Colonic mucosa (tissue), 4 donors: ENCODE measurements at regions not wholly inside any gene's neighbourhood (a gene's known extent, or its start where the extent isn't known, plus 50 kb on each side); places are given as distances from the start of the nearest gene placed in this dataset.

ENCODE experiments used
- DNase-seq: peaks from one replicate; pipeline ENCODE4 v3.0.0-alpha.2; 2020
- H3K27ac ChIP-seq: fragments of 200-600 bp; one replicate; pipeline ENCODE4 v1.8.0; 2021
- H3K27me3 ChIP-seq: fragments of 200-600 bp; one replicate; pipeline ENCODE4 v1.8.0; 2021
- H3K36me3 ChIP-seq: fragments of 200-600 bp; one replicate; pipeline ENCODE4 v1.8.0; 2021
- H3K4me1 ChIP-seq: fragments of 200-600 bp; one replicate; pipeline ENCODE4 v1.8.0; 2021; ENCODE audit warnings: mild to moderate bottlenecking
- H3K4me3 ChIP-seq: fragments of 200-600 bp; one replicate; pipeline ENCODE4 v1.8.0; 2021
- H3K9ac ChIP-seq, 2 donors: one replicate each; pipeline ENCODE4 v1.7.0; 2013; ENCODE audit warnings: control low read depth in 2 of 2, low read depth in 2 of 2, low read length in 2 of 2
- H3K9me3 ChIP-seq: fragments of 200-600 bp; one replicate; pipeline ENCODE4 v1.8.0; 2021
- CTCF ChIP-seq: fragments of 200-600 bp; IDR thresholded peaks from one replicate; pipeline ENCODE4 v1.8.0; 2022; ENCODE audit warnings: antibody characterized with exemption, mild to moderate bottlenecking
- intact Hi-C: fragments of 100-400 bp; cut with DNase I; formaldehyde crosslinking; loops from one replicate; pipeline ENCODE4 v1.14.1; 2022
- donor health status: healthy.
- donor health status: DM: no; HTN: no; CAD: no.
- donor health status: DM: no; HTN: no; CAD: no.

DNA sequence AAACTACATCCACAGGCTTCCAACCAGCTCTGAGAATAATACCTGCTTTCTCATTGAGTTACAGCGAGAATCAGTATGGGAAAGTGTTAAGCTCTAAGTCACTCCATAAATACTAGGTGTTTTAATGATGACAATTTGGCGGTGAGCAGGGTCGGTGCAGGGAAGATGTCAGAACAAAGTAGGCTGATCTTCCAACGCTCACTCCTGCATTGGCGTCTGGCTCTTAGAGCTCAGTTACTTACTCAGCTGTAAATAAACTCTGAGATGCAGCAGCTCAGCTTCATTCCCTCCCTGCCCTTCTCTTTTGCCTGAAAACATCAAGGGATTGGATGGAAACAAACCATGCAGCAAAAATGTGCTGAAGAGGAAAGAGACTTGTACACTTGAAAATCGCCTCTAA, 102.5 kb upstream of the SPACA1 start:
- DNase-seq = no peak
- intact Hi-C loops = no loop called here

GRCh38 chr6:87944541-87944954, 103.1 kb upstream of the SPACA1 start:
- no peaks in the 10 kb centered on the region for H3K9me3 ChIP-seq
- H3K4me3 ChIP-seq = no peak overlapping the region
- H3K27me3 ChIP-seq = no peaks in the 10 kb centered on the region
- no peak for TF ChIP-seq CTCF
- intact Hi-C loops = no loop called here
- H3K27ac ChIP-seq = no peak overlapping the region
- H3K9ac ChIP-seq = no peak overlapping the region
- no peaks in the 10 kb centered on the region for H3K36me3 ChIP-seq
- no peaks in the 10 kb centered on the region for H3K4me1 ChIP-seq
- no peak for DNase-seq

More for the DNA sequence above, 102.5 kb upstream of the SPACA1 start:
- Histone ChIP-seq H3K9ac (no peak overlapping the region), H3K4me3 (no peak overlapping the region), H3K36me3 (no peaks in the 10 kb centered on the region), H3K4me1 (no peaks in the 10 kb centered on the region), H3K27me3 (no peaks in the 10 kb centered on the region), H3K9me3 (no peaks in the 10 kb centered on the region), H3K27ac (no peak overlapping the region)
- no peak for TF ChIP-seq CTCF

DNA sequence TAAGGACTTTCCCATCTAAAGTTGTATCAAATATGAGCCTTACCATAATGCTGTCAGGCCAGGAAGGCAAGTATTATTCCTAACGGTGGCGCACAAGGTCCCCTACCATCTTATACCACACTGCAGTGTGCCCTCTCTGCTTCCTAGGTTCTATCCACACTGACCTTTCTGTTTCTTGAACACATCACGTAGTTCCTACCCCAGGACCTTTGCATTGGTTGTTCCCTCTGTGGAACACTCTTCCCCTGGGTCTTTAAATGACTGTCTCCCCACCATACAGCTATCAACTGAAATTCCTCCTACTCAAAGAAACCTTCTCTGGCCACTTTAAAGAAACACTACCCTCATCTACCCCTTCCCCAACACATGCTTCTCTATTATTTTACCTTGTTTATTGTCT, 104.5 kb upstream of the SPACA1 start:
- TF ChIP-seq CTCF = no peak
- H3K27ac ChIP-seq = no peak overlapping the region
- intact Hi-C loops = no loop called here
- no peaks in the 10 kb centered on the region for H3K4me1 ChIP-seq
- H3K9me3 ChIP-seq = no peaks in the 10 kb centered on the region
- H3K36me3 ChIP-seq = no peaks in the 10 kb centered on the region
- DNase-seq = no peak
- no peak overlapping the region for H3K4me3 ChIP-seq
- H3K27me3 ChIP-seq = no peaks in the 10 kb centered on the region
- no peak overlapping the region for H3K9ac ChIP-seq

DNA sequence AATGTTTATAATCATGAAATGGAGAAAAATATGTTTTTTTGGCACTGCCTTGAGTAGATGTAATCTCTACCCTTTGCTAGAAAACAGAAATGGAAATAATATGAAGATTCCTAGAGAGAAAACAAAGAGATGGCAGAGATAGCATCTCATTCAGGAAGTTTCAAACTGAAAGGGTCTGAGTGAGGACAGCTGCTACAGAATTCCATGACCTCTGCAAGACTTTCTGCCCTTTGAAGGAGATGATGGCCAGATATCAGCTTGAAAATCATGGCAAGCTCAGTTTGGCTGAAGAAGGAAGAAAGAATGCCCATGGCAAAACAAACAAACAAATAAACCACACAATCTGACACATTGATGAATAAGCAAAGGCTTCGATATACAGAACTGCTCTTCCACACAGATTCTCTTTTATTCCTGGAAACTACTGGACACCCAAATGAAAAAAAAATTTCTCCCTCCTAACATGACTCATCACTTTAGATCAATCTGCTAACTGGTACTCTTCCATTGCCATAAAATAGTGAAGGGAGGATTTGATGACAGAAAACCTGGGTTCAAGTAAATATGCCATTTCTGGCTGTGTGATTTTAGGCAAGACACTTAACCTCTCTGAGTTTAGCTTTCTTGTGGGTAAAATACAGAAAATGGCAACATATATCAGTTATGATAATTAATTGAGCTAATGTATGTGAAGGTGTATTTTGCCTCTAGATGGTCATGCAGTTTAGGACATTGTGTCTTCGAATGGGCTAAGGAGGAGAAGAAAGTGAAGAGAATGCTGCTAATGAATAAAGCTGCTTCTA, 105.9 kb upstream of the SPACA1 start:
- Histone ChIP-seq H3K27me3 (no peaks in the 10 kb centered on the region), H3K27ac (no peak overlapping the region), H3K4me1 (no peaks in the 10 kb centered on the region), H3K9ac (no peak overlapping the region), H3K36me3 (no peaks in the 10 kb centered on the region), H3K4me3 (no peak overlapping the region), H3K9me3 (no peaks in the 10 kb centered on the region)
- DNase-seq = no peak
- intact Hi-C loops = no loop called here
- TF ChIP-seq CTCF = no peak

DNA sequence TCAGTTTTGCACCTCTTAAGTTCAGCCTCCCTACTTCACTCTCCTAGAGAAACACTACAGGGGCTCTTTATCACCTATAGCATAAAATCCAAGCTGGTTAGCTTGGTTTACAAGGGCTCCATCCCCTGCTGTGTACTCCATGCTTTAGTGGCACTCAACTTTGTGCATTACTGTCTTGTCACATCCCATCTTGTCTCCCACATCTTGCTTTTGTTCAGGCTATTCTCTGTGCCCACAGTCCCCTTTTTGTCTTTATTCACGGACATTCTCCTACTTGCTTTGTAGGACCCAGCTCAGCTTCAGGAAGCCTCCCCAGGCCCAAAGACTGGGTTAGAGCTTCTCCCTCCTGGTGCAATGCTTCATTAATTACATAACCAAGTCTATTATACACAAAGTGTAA, 107.9 kb upstream of the SPACA1 start:
- no peak for TF ChIP-seq CTCF
- Histone ChIP-seq H3K27me3 (no peaks in the 10 kb centered on the region), H3K9ac (no peak overlapping the region), H3K4me1 (no peaks in the 10 kb centered on the region), H3K27ac (no peak overlapping the region), H3K9me3 (no peaks in the 10 kb centered on the region), H3K4me3 (no peak overlapping the region), H3K36me3 (no peaks in the 10 kb centered on the region)
- DNase-seq = no peak
- intact Hi-C loops = no loop called here
